HCT116 (cell line): ENCODE measurements at regions not wholly inside any gene's neighbourhood (a gene's known extent, or its start where the extent isn't known, plus 50 kb on each side); places are given as distances from the start of the nearest gene placed in this dataset.

Source experiments
- ATAC-seq: fragments of 200-7000 bp; cut with Tn5 transposase; 2 replicates; pipeline ENCODE4 v1.9.1; 2020; ENCODE audit warnings: mild to moderate bottlenecking, moderate library complexity
- BruUV-seq: library from RNA; stranded (reverse); fragments of 400-500 nt; replicated peaks from 2 replicates; lab custom pipeline; 2021; lab: Mats Ljungman, UMichigan
- CTCF ChIA-PET: fragments of 300-600 bp; sonication (Branson Sonifier 250); formaldehyde crosslinking; loops from one replicate; lab custom pipeline; 2021; ENCODE audit warnings: antibody characterized with exemption; lab: Charles Lee
- POLR2A ChIA-PET: fragments of 300-600, 350-600 bp; sonication (Branson Sonifier 250); formaldehyde crosslinking; loops from one replicate; lab custom pipeline; 2021; ENCODE audit warnings: antibody characterized with exemption; lab: Charles Lee
- RAD21 ChIA-PET, 2 experiments: fragments of 300-600 bp; sonication (Branson Sonifier 250); formaldehyde crosslinking; loops; one replicate each; lab custom pipeline; 2023; ENCODE audit warnings: low total read pairs in 2 of 2; ENCODE audit not compliant: uncharacterized antibody in 2 of 2, unreplicated experiment in 2 of 2, low non-redundant PET in 1 of 2; lab: Charles Lee
- DNase-seq: peaks from one replicate; pipeline ENCODE4 v3.0.0-alpha.2; 2010; ENCODE audit warnings: low read depth, low spot score
- H2AFZ ChIP-seq: fragments of 200-600 bp; shearing (Covaris generic), sonication (generic); 2 replicates; pipeline ENCODE4 v1.6.1; 2017; ENCODE audit warnings: low read depth, mixed run types, mixed read lengths, antibody characterized with exemption, low read length; ENCODE audit not compliant: poor library complexity, severe bottlenecking
- H3K27ac ChIP-seq: 2 replicates; pipeline ENCODE4 v1.5.1; 2012; ENCODE audit warnings: low read depth, low read length
- H3K27me3 ChIP-seq: fragments of 200-600 bp; sonication (generic); 2 replicates; pipeline ENCODE4 v1.6.1; 2016; ENCODE audit warnings: mixed run types, low read length, mixed read lengths; ENCODE audit not compliant: insufficient read depth
- H3K36me3 ChIP-seq, 2 experiments: fragments of 200-500 bp in 1 of 2; fragments of 200-600 bp in 1 of 2; sonication (Bioruptor generic) in 1 of 2; sonication (generic) in 1 of 2; 2 replicates each; pipeline versions ENCODE4 v1.5.1 to v1.6.1; 2014 to 2016; ENCODE audit warnings: low read length in 2 of 2, inconsistent platforms in 1 of 2, mixed read lengths in 1 of 2, mixed run types in 1 of 2; ENCODE audit not compliant: insufficient read depth in 2 of 2, control insufficient read depth in 1 of 2
- H3K4me1 ChIP-seq, 2 experiments: fragments of 200-600 bp in 1 of 2; sonication (generic) in 1 of 2; 2 replicates each; pipeline versions ENCODE4 v1.5.1 to v1.6.1; 2012 to 2017; ENCODE audit warnings: low read length in 2 of 2, inconsistent platforms in 1 of 2, mild to moderate bottlenecking in 1 of 2, mixed read lengths in 1 of 2, mixed run types in 1 of 2, moderate library complexity in 1 of 2; ENCODE audit not compliant: insufficient read depth in 2 of 2, control insufficient read depth in 1 of 2
- H3K4me2 ChIP-seq: fragments of 200-600 bp; sonication (generic); 2 replicates; pipeline ENCODE4 v1.6.1; 2017; ENCODE audit warnings: mixed run types, low read length, mixed read lengths
- H3K4me3 ChIP-seq, 2 experiments: fragments of 200-600 bp in 1 of 2; sonication (generic) in 1 of 2; replicated peaks in 1 of 2; 2 replicates each; pipeline ENCODE4 v1.5.1; 2011 to 2016; ENCODE audit warnings: low read length in 2 of 2, control low read depth in 1 of 2, low read depth in 1 of 2, mild to moderate bottlenecking in 1 of 2, mixed read lengths in 1 of 2, mixed run types in 1 of 2
- H3K79me2 ChIP-seq: fragments of 200-600 bp; sonication (generic); 2 replicates; pipeline ENCODE4 v1.6.1; 2017; ENCODE audit warnings: mild to moderate bottlenecking, mixed run types, low read length, moderate library complexity, mixed read lengths; ENCODE audit not compliant: insufficient read depth
- H3K9ac ChIP-seq: fragments of 200-600 bp; sonication (generic); 2 replicates; pipeline ENCODE4 v1.6.1; 2016; ENCODE audit warnings: low read length, mixed read lengths
- H3K9me2 ChIP-seq: fragments of 200-600 bp; sonication (generic), shearing (Covaris generic); 2 replicates; pipeline ENCODE4 v1.6.1; 2017; ENCODE audit warnings: mixed run types, mild to moderate bottlenecking, moderate library complexity; ENCODE audit not compliant: insufficient read depth
- H3K9me3 ChIP-seq, 2 experiments: fragments of 200-500 bp in 1 of 2; fragments of 200-600 bp in 1 of 2; sonication (Bioruptor generic) in 1 of 2; sonication (generic) in 1 of 2; 2 replicates each; pipeline ENCODE4 v1.6.1; 2014 to 2017; ENCODE audit warnings: low read length in 2 of 2, mixed read lengths in 2 of 2, inconsistent platforms in 1 of 2, low read depth in 1 of 2, mild to moderate bottlenecking in 1 of 2, mixed run types in 1 of 2, moderate library complexity in 1 of 2; ENCODE audit not compliant: control insufficient read depth in 1 of 2, insufficient read depth in 1 of 2
- H4K20me1 ChIP-seq: fragments of 200-600 bp; sonication (generic), shearing (Covaris generic); 2 replicates; pipeline ENCODE4 v1.6.1; 2017; ENCODE audit warnings: mixed run types, mild to moderate bottlenecking, moderate library complexity; ENCODE audit not compliant: insufficient read depth
- ATF3 ChIP-seq: IDR thresholded peaks from 2 replicates; pipeline ENCODE4 v1.6.1; 2012
- intact Hi-C: fragments of 100-400 bp; cut with micrococcal nuclease; formaldehyde crosslinking; loops from 2 replicates; pipeline ENCODE4 v1.10.0; 2022

DNA sequence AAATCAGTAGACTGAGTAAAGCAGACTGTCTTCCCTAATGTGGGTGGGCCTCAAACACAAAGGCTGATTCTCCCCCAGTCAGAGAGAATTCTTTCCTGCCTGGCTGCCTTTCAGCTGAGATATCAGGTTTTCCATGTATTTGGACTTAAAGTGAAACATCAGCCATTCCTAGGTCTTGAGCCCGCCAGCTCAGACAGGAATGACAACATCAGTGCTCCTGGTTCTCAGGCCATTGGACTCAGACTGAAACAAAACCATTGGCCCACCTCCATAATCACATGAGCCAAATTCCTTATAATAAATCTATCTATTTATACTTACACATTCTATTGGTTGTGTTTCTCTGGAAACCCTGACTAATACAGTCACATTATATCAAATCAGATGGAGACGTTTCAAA lies 56.7 kb upstream of the CLPB start:
- Histone ChIP-seq H3K27ac (no peak overlapping the region), H2AFZ (no peak overlapping the region), H3K79me2 (no peaks in the 10 kb centered on the region), H3K36me3 (no peaks in the 10 kb centered on the region), H3K4me2 (no peak overlapping the region), H3K27me3 (no peaks in the 10 kb centered on the region), H4K20me1 (no peaks in the 10 kb centered on the region), H3K4me3 (no peak overlapping the region), H3K9me3 (no peaks in the 10 kb centered on the region), H3K4me1 (no peaks in the 10 kb centered on the region), H3K9ac (no peak overlapping the region), H3K9me2 (peaks cover 3% of the 10 kb centered on the region; the same call in 1 of the 2 replicates)
- CTCF ChIA-PET: interaction anchor here (1.3 to 4.3 kb wide), 2 partner anchors 20 kb away, joined by 4 to 15 read pairs; no protein-coding TSS in a partner anchor
- POLR2A ChIA-PET: no interaction called here
- DNase-seq (no peak), ATAC-seq (no peak)
- intact Hi-C loops: no loop called here
- no peak for TF ChIP-seq ATF3
- RAD21 ChIA-PET: no interaction called here
- no TSS peak for BruUV-seq
